ENCODE measurements at regions not wholly inside any gene's neighbourhood (a gene's known extent, or its start where the extent isn't known, plus 50 kb on each side); places are given as distances from the start of the nearest gene placed in this dataset.

DNA sequence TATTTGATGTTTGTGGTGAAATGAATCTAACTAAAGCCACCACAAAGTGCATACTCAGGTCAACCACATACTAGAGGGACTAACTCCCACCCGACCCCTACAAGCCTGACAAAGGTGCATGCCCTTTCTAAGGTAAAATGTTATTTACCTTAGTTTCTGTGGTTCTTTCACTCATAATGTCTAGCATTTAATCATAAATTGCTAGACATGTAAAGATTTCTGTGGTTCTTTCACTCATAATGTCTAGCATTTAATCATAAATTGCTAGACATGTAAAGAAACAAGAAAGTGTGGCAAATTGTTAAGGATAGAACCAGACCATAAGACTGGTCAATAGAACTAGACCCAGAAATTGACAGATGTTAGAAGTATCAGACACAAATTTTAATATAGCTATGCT, 193.0 kb upstream of the PBX1 start:
- TF ChIP-seq, protein P1, sequence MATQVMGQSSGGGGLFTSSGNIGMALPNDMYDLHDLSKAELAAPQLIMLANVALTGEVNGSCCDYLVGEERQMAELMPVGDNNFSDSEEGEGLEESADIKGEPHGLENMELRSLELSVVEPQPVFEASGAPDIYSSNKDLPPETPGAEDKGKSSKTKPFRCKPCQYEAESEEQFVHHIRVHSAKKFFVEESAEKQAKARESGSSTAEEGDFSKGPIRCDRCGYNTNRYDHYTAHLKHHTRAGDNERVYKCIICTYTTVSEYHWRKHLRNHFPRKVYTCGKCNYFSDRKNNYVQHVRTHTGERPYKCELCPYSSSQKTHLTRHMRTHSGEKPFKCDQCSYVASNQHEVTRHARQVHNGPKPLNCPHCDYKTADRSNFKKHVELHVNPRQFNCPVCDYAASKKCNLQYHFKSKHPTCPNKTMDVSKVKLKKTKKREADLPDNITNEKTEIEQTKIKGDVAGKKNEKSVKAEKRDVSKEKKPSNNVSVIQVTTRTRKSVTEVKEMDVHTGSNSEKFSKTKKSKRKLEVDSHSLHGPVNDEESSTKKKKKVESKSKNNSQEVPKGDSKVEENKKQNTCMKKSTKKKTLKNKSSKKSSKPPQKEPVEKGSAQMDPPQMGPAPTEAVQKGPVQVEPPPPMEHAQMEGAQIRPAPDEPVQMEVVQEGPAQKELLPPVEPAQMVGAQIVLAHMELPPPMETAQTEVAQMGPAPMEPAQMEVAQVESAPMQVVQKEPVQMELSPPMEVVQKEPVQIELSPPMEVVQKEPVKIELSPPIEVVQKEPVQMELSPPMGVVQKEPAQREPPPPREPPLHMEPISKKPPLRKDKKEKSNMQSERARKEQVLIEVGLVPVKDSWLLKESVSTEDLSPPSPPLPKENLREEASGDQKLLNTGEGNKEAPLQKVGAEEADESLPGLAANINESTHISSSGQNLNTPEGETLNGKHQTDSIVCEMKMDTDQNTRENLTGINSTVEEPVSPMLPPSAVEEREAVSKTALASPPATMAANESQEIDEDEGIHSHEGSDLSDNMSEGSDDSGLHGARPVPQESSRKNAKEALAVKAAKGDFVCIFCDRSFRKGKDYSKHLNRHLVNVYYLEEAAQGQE (IDR thresholded peaks at IDR 0.05; ENCODE audit: low read depth), result no peak
- no peak for TF ChIP-seq FOSL1 (IDR thresholded peaks at IDR 0.05; ENCODE audit: low read depth)
- no peak for TF ChIP-seq RAD21 (IDR thresholded peaks at IDR 0.05; ENCODE audit: low read depth)
- no peak for TF ChIP-seq EGR1 (IDR thresholded peaks at IDR 0.05; ENCODE audit: low read depth)
- no peak for TF ChIP-seq EZH2 (IDR thresholded peaks at IDR 0.05)
- no peak for TF ChIP-seq CBX3 (IDR thresholded peaks at IDR 0.05; ENCODE audit: low read depth)
- no peak for TF ChIP-seq TCF7L2 (IDR thresholded peaks at IDR 0.05; ENCODE audit: borderline replicate concordance, extremely low read depth, insufficient read depth, insufficient read length)
- TF ChIP-seq ZNF274 (IDR thresholded peaks at IDR 0.05; ENCODE audit: low read depth, low read length), result no peak
- no peak for TF ChIP-seq EZH2phosphoT487 (IDR thresholded peaks at IDR 0.05; ENCODE audit: borderline replicate concordance)
- TF ChIP-seq, protein P2, sequence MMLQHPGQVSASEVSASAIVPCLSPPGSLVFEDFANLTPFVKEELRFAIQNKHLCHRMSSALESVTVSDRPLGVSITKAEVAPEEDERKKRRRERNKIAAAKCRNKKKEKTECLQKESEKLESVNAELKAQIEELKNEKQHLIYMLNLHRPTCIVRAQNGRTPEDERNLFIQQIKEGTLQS (IDR thresholded peaks at IDR 0.05), result no peak
- no peak for TF ChIP-seq SIN3A (IDR thresholded peaks at IDR 0.05; ENCODE audit: low read depth)
- no peak for TF ChIP-seq SP1 (IDR thresholded peaks at IDR 0.05; ENCODE audit: low read depth)
- no peak for TF ChIP-seq ELF1 (IDR thresholded peaks at IDR 0.05; ENCODE audit: borderline replicate concordance, low read depth)
- TF ChIP-seq ZFX (IDR thresholded peaks at IDR 0.05), result no peak
- TF ChIP-seq, protein P3, sequence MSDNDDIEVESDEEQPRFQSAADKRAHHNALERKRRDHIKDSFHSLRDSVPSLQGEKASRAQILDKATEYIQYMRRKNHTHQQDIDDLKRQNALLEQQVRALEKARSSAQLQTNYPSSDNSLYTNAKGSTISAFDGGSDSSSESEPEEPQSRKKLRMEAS (IDR thresholded peaks at IDR 0.05), result no peak
- TF ChIP-seq SRF (IDR thresholded peaks at IDR 0.05; ENCODE audit: low read depth), result no peak
- Histone ChIP-seq H3K4me2 (ENCODE audit: low read length) (no peak overlapping the region), H4K20me1 (ENCODE audit: insufficient read depth) (no peaks in the 10 kb centered on the region), H2AFZ (ENCODE audit: low read depth, low read length, poor library complexity, severe bottlenecking) (no peak overlapping the region), H3K4me3 (replicated peaks in 1 of 2; ENCODE audit: low read depth in 1 of 2, low read length in 2 of 2) (no peak overlapping the region), H3K9me3 (ENCODE audit: control insufficient read depth in 1 of 2, insufficient read depth in 1 of 2, low read depth in 1 of 2, low read length in 2 of 2) (no peaks in the 10 kb centered on the region), H3K4me1 (ENCODE audit: control insufficient read depth in 1 of 2, insufficient read depth in 2 of 2, low read length in 2 of 2) (no peaks in the 10 kb centered on the region), H3K27ac (ENCODE audit: low read depth, low read length) (no peak overlapping the region), H3K36me3 (ENCODE audit: control insufficient read depth in 1 of 2, insufficient read depth in 2 of 2, low read length in 2 of 2) (no peaks in the 10 kb centered on the region), H3K27me3 (ENCODE audit: insufficient read depth, low read length) (no peaks in the 10 kb centered on the region), H3K79me2 (ENCODE audit: insufficient read depth, low read length) (no peaks in the 10 kb centered on the region), H3K9me2 (ENCODE audit: insufficient read depth) (no peaks in the 10 kb centered on the region), H3K9ac (ENCODE audit: low read length) (no peak overlapping the region)
- POLR2A ChIA-PET, result no interaction called here
- DNase-seq (ENCODE audit: low read depth, low spot score) (no peak), ATAC-seq (no peak)
- CTCF ChIA-PET, result no interaction called here
- BruUV-seq (replicated peaks), result no TSS peak
- intact Hi-C loops (cut with micrococcal nuclease), result no loop called here
- RAD21 ChIA-PET (ENCODE audit: low non-redundant PET in 1 of 2, low total read pairs in 2 of 2, uncharacterized antibody in 2 of 2, unreplicated experiment in 2 of 2), result no interaction called here

All from HCT116 (cell line).